DMS114 treated with DMSO at 0.1 percent for 48 hours (cell line): ENCODE measurements at regions not wholly inside any gene's neighbourhood (a gene's known extent, or its start where the extent isn't known, plus 50 kb on each side); places are given as distances from the start of the nearest gene placed in this dataset.
"Not testable (repeated sequence)": the region's sequence is repeated elsewhere in the genome, so short reads cannot be mapped to it uniquely, and the experiment has no call there.

Experiments
- DNase-seq: peaks from one replicate; lab custom pipeline; 2025; ENCODE audit not compliant: unreplicated experiment; lab: John Stamatoyannopoulos, UW

GRCh38 chr6:81565071-81565470 is 187.4 kb downstream of the TENT5A start:
- DNase-seq, result no peak

DNA sequence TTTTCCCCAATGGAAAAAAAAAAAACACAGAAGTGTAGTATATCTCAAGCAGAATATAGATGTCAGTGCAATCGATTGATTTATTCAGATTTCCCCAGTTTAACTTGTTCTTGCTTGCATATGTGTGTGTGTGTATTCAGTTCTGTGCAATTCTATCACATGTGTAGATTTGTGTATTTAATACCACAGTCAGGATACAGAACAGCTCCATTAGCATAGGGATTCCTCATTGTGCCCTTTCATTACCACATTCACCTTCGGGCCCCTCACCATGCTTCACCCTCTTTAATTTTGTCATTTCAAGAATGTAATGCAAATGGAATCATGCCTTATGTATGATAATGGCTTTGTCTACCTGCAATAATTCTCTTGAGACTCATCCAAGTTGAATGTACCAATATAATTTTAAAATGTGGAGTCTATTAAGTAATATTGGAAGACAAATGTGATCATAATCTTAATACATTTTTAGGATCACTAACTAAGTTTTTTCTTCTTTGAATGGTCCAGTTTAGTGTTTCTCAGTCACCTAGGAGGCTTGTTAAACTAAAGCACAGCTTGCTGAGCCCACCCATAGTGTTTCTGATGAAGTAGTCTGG is 187.9 kb downstream of the TENT5A start:
- no peak for DNase-seq

GRCh38 chr6:81562169-81562568 is 190.3 kb downstream of the TENT5A start:
- no peak for DNase-seq

- no peak for DNase-seq
Observed at GRCh38 chr6:81561731-81562130, 190.8 kb downstream of the TENT5A start.

DNA sequence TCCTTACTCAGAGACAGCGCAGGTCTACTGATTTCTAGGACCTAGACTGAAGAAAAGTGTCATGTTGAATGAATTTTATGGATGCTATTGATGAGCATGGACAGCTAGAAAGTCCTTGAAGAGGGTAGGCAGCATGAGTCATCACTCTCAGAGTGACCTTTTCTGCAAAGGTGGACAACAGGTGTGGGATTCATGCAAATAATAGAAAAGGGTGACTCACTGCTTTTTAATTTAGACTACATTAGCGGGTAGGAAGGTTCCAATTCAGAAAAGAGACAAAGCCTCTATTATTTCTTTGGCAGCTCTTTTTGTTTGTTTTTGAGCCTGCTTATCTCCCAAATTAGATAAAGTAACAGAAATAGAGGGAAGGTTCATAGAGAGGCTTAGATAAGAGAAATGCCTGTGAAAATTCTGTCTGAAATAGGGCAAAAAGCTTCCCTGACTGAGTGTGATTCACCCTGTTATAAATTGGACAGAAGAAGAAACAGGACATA is 191.4 kb downstream of the TENT5A start:
- no peak for DNase-seq

- no peak for DNase-seq
Observed at GRCh38 chr6:81557811-81558210, 194.7 kb downstream of the TENT5A start.

DNA sequence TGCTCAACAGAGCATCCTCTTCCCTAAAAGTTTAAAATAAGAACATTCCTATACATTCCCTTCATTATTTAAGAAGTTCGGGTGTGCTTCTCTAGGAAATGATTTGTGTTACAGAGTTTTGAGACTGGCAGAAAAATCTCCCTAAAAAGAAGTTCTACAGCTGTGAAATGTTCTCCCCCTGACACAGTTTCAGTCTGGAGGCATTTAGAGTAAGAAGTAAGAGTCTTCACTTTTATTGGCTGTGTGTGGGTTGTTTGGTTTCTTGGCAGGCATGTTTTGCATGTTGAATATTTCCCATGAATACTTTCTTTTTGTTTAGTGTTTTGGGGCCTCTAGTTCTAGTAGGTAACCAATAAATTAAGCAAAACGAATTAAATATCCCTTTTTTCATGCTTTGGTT is 195.9 kb downstream of the TENT5A start:
- no peak for DNase-seq

- no peak for DNase-seq
Observed at GRCh38 chr6:81553216-81553615, 199.3 kb downstream of the TENT5A start.

- no peak for DNase-seq
Observed at GRCh38 chr6:81552644-81553043, 199.8 kb downstream of the TENT5A start.

DNA sequence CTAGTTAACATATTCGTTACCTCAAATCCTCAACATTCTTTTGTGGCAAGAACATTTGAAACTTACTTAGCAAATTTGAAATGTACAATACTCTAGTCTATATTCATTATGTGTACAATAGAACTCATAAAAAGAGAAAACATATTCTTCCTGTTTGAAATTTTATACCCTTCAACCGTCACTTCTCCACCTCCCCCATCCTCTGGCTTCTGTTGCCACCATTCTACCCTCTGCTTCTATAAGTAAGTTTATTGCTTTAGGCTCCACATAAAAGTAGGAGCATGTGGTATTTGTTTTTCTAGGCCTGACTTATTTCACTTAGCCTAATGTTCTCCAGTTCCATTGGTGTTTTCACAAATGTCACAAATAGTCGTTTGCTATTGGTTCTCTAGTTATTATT is 205.3 kb downstream of the TENT5A start:
- no peak for DNase-seq

GRCh38 chr6:81534934-81535465 is 217.5 kb downstream of the TENT5A start:
- no peak for DNase-seq

- DNase-seq, result no peak
Observed at GRCh38 chr6:81531869-81532561, 220.5 kb downstream of the TENT5A start.

DNA sequence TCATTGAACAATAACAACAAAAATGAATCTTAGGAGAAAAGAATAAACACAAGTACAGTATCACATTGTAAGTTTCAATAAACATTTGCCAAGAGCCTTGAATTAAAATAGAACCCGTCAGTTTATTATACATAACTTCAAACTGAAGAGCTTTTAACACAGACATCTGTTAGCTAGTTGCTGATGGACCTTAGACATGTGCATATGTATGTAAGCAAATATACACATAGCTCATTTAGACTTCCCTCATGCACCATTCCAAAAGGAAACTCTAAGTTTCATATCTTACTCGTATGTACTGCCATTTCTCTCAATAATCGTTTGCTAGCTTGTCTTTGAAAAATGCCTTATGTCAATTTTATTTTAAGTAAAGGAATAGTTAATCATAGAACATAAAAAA is 235.0 kb downstream of the TENT5A start:
- no peak for DNase-seq

DNA sequence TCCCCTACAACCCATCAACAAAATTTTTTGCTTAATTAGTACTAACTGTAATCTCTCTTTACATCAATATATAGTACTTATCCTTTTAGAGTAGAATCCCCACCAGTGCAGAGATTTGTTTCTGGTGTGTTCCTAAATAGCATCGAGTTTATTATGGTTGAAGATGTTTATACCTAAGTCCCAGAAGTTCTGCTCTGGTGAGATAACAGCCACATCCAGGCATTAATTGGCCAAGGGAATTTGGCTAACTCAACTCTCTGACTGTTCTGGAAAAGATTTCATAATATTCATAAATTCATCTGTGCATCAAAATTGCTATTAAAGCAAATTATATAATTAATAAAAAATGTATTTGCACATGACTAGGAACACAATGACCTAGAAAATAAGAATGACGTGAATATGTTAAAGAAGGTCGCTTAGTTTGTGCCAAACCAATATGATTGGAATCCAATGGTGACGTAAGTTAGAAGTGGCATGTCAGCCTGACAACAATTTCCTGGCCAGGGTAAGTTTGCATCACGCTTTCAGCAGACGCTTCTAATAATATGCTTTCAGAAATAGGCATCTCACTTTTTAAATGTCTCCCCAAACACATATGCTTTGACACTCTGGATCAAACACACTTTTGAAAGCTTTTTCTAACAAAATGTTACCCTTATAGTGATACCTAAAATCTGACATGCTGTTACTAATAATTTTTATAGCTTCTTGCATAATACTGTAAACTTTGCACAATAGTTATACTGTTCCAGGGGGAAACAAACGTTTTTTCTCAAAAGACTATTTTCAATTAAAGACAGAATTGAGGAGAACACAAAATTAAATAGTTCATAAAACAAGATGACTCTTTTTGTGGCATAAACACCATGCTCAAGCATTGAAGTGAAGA is 236.7 kb downstream of the TENT5A start:
- DNase-seq, result no peak

- not testable (repeated sequence) for DNase-seq
Observed at GRCh38 chr6:81514195-81514594, 238.3 kb downstream of the TENT5A start.

- DNase-seq, result no peak
Observed at GRCh38 chr6:81511423-81511822, 241.1 kb downstream of the TENT5A start.

DNA sequence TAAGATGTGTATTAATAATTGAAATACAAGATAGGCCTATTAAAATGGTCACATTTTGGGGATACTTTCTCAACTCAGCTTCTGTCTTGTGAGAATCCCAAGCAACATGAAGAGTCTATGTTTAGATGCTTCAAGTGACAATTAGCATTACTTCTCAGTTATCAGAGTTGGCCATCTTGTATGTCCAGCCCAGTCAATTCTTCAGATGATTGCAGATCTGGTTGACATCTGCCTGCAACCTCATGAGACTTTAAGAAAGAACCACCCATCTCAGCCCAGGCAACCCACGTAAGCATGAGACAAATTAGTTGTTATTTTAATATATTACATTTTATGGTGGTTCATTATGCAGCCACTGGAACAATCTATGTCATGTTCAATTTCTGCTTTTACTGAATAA is 256.5 kb downstream of the TENT5A start:
- DNase-seq, result no peak

GRCh38 chr6:81491454-81492101 is 260.9 kb downstream of the TENT5A start:
- no peak for DNase-seq

GRCh38 chr6:81487489-81487888 is 265.0 kb downstream of the TENT5A start:
- no peak for DNase-seq

DNA sequence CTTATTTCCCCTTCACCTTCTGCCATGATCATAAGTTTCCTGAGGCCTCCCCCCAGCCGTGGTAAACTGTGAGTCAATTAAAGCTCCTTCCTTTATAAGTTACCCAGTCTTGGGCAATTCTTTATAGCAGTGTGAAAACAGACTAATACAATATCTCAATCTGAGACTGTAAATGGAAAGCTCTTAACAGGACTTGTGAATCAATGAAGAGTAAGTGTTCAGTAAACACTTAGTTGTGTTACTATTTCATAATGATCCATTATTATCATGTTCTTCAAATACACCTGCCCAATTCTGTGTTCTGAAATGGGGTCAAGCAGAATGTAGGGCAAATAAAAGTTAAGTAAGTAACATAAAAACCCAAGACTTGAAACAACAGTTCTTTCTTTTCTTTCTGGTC is 266.2 kb downstream of the TENT5A start:
- DNase-seq, result no peak

- DNase-seq, result no peak
Observed at GRCh38 chr6:81485395-81485794, 267.1 kb downstream of the TENT5A start.
